GM21381 (cell line): ENCODE measurements at regions not wholly inside any gene's neighbourhood (a gene's known extent, or its start where the extent isn't known, plus 50 kb on each side); places are given as distances from the start of the nearest gene placed in this dataset.

Experiments used
- ATAC-seq: cut with Tn5 transposase; IDR thresholded peaks from one replicate; pipeline ENCODE4 v1.9.1; 2021; ENCODE audit warnings: mild to moderate bottlenecking, moderate library complexity; ENCODE audit not compliant: unreplicated experiment

DNA sequence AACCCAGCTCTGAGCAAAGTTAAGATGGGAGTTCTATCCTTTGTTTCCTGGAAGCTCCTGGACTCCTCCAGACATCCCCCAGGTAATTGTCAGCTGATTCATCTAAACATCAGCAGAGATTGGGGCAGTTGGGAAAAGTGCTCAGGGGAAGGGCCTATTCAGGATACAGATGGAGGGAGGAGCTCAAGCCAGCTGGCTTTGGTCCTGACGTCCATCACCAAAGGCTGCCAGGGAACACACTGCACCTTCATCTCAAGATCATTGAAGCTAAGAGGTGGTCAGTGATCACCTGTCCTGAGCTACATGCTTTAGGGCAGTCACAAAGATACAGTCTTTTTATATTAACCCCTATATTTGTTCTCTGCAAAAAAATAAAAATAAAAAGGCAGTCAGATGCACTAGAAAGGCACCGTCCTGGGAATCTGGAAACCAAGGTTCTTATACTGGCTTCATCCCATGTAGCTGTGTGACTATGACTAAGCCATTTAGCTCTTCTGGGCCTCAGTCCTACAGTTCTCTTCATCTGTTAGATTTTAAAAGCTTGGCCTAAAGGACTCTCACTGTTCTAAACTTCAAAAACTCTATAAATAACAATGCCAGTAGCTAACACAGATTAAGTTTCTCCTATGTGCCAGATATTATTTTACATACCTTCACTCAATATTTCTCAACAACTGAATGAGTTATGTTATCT, 446.5 kb downstream of the BCL11A start:
- ATAC-seq, result no peak

DNA sequence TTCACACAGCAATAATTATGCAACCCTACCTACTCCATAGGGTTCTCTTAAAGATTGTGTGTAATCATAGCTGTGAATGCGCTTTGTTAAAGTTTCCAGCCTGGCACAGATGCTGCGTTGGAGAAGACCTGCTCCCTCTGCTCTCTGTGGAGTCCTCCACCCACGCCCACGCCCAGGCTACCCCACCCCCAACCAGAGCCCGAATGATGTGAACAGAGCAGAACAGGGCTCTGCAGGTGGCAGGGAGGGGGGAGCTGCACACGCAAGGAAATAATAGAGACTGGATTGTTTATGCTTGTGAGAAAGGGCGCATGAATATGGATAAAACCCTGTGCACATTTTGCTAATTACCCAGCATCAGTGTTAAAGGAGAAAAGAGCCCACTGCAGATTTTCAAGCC, 447.5 kb downstream of the BCL11A start:
- ATAC-seq, result no peak

DNA sequence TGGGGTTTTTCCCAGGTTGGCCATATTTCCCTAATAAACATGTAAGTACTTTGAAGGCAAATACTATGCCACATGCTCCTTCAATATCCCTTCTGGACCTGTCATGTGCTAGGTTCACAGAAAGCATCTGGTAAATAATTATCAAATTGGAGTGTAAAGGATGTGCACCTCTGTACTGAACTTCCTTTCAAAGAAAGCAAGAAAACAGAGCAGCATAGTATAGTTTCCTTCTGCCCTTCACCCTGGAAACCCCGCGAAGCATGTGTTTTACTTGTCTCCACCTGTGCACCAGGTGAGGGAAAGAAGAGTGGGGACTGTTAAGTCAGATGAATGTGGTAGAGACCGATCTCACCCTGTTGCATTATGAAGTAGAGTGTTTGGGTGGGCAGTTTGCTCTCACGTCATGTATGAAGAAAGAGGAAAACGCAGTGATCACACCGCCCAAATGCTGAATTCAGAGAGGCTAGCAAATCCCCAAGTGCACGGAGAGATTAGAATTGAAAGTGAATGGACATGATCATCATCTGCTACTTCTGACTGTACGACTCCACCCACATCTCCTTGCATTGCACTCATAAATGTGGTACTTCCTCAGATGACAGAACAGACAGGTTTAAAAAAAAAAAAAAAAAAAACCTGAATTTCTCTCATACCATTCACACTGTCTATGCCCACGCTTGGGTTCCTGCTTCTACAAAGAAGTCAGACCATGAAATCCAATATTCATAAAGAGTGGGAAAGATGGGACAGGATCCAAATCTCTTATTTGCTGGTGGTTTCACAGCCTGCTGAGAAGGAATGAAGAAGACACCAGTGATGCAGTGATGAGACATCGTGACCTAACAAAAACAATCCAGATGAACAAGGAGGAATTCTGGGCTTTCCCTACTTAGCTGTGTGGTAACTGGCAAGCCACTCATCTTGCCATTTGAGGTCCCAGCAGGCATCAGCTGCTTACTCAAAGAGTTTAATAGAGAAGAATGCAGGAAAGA, 448.6 kb downstream of the BCL11A start:
- no peak for ATAC-seq

DNA sequence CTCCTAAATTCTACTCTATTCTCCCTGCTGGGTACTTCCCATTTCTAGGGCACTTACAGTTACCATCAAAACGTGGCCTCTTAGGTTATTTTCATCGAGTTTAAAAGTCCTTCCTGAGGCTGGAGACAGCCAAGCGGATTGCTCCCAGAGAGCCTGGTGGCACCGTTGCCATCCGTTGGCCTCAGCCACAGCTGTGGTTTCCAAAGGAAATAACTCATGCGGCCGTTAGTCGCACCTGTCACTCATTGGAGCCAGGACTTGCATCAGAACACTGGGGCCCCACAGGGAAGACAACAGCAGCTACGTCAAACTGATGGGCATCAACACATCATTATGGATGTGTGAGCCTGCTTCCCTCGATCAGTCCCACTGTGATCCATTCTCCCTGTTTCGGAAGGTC, 453.4 kb downstream of the BCL11A start:
- ATAC-seq, result no peak

DNA sequence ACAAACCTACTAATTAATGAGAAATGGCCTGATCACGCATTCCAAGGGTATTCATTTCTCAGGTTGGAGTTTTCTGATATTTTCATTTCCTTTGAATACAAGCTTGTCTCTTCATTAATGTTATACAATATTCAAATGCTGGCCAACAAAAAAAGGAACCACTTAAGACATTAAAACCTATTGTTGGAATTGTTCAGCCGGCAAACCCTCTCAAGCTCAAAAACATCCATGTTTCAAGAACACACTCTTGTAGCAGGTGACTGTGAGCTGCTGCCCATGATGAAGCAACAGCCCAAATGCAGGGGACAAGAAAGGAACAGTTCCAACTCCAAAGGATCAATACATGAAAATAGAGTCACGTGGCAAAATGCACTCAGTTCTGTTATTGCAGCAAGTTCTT, 454.5 kb downstream of the BCL11A start:
- no peak for ATAC-seq

DNA sequence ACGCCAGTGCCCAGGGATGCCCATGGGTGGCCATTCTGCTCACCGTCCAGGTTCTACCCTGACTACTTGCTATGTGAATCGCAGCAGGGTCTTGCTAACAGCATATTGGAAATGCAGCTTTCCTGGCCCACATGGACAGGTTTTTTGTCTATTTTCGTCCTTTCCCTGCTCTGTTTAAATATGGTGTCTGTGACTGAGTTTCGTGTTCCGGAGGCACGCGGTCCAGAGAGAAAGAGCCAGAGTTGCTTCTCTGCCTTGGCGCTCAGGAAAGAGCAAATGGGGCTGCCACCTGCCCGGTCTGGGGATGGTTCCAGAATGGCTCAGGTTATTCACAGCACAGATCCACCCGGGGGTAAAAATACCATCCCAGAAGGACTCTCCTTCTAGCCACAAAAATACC, 456.2 kb downstream of the BCL11A start:
- ATAC-seq, result no peak

DNA sequence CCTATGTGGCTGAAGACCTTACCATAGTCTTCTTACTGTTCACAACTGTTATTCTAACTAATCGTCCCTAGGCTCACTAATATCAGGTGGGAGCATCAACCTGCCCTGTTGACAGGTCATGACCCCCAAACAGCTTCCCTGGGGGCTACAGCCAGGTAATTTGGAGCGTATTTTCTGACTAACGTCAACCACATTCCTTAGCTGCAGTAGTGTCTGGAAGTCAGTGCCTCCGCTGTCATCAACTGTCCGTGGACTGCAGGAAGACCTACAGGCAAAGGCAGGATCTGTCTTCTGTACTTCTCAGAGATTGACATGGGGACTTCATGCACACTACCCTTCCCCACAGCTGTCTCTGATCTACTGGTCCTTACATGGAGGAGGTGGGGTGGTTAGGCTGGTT, 456.9 kb downstream of the BCL11A start:
- ATAC-seq, result no peak

DNA sequence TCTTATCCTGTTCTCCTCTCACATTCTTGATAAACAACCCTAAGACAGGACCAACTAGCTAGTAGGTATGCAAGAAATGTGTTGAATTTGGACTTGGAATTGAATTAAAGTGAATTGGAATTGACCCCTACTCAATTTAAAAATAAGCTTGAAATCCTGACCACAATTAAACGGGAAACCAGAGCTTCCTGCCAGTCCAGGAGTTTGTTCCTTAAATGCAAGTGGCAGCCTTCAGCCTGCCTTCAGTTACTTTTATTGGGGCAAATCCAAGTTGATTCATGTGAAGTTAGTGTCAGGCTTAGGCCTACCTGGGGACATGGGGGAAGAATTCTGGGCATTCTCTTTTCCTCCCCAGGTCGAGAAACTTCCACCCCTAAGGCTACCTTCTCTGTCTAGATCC, 457.6 kb downstream of the BCL11A start:
- ATAC-seq, result no peak

DNA sequence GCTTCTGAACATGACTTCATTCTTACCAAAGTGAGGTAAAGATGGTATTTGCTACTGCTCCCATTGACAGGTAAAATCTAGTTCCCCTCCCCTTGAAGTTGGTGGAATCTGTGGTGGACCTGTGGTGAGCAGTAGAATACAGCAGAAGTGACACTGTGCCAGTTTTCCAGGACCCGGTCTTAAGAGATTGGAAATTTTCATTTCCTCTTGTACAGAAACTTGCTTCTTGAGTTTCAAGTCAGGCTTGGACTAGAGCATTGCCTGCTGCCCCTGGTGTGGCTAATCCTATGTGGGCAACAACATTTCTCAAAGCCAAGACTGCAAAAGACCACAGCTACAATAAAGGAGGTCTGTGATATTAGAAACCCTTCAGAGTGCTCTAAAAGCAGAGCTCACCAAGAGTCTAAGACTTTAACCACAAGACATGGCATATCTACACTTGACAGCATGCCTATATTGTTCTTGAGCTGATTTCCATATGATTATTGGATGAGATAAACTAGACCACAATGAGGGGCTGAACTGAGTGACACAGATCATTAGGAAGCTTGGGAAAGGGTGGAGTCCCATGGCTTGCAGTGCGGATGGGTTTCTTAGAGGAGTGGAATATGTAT, 458.1 kb downstream of the BCL11A start:
- no peak for ATAC-seq

DNA sequence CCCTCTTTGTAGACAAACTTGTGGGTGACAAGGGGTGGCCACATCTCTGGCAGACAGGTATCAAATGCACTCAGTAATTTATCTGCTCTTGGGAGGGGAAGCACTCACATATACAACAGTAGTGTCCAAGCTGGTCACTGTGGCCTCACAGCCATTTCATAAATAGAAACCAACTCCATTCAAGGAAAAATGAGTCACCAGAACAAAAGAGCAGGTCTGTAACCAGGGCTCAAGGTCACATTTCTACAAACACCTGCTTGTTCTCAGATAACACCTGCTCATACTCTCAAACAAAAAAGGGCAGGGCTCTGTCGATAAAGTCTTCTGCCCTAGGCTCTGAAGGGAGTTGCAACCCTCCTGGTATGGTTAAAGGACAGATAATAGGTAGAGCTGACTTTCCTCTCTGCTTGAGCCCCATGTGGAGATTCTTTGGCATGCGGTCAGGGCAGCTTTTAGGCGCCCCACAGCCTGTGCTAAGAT, 459.0 kb downstream of the BCL11A start:
- ATAC-seq, result no peak

DNA sequence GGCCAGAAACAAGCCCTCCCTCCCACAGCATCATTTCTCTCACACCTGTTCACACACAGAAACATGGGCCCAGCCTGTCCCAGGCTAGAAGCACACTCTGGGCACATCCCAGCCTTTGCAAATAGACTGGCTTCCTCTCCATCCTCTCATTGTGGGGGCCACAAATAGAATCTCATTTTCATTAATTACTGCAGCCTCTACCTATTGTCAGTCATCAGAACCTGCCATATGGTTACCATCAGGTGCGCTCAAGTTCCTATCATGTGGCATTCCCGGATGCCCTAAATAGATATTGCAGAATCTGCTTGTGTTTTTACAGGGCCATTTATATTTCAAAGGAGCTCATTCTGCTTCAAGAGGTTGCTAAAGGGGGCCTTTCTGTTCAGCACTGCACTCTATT, 460.7 kb downstream of the BCL11A start:
- no peak for ATAC-seq

DNA sequence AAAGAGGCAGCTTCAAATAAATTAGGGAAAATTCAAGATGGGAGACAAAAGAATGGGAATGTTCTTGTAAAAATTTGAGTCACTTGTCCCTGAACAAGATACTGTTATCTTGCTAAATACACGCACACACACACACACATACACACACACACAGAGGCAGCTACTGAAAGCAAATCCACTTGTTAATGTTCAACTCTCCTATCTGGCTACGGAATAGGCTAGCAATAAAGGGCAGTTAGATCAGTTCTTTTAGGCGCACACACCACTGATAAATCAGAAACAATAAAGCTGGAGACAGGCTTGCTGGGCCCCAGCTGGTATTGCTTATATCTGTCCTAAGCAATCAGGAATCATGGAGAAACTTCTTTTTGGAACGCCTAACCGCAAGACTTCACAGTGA, 461.6 kb downstream of the BCL11A start:
- no peak for ATAC-seq

DNA sequence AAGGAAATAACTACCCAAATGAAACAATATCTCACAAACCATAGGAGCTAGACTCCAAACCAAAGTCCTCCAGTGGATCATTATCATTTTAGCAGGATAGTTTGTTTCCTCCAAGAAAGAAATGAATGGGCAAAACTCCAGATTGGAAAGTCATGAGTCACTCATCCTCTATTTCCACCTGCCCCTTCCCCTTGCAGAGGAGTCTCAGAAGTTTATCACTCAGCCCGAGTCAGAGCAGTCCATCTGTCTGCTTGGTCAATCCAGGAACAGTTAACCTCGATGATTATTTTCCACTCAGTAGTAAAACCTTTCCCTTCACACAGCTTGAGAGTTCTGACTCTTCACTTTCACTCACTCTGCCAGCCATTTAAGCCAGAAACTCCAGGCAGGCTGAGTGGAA, 462.2 kb downstream of the BCL11A start:
- no peak for ATAC-seq

DNA sequence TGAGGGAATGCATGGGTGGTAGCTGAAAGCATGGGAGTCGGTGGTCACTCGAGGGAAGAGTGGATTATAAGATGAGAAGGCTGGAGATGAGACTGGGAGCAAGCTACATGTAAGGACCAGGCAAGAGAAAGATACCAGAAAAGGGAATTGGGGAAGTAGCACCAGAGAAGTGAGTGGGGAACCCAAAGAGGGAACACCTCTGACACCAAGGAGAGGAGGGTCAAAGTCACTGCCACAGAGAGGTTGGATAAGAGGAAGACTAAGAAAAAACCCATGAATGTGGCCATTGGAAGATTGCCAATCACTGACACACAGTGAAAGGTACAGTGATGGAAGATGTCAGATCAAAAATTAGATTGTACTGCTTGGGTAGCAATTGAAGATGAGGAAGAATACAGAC, 473.9 kb downstream of the BCL11A start:
- ATAC-seq, result no peak

DNA sequence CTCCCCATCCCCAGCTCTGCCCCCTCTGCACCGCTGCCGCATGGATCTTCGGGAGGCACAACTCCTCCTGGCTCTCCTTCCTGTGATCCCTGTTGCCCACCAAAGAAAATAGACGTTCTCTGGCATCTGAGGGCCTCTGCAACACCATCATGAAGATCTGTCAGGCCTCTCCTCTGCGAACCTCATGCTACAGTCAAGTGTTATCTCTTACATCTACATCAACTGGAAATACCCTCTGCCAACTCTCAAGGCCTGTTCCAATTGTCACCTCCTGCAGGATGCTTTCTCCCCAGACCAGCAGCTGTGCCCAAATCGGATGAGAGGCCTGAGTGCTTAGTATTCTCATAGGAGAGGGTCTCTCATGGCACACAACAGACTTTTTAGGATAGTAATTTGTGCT, 478.4 kb downstream of the BCL11A start:
- ATAC-seq, result no peak

DNA sequence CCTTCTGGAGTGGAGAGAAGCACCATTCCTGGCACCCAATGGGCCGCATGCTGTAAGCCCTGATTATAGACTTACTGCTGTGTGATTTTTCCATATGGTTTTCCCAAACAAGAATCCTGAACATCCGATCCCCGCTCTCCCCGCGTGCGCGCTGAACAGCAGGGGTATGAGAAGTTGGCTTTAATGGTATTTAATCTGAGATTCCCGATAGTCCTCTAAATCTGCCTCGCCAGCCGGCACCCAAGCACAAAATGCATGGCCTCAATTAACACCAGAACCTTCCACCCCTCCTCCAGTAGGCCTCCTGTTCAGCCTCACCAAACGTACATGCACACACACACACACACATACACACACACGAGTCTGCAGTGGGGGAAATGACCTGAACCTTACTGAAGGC, 480.3 kb downstream of the BCL11A start:
- ATAC-seq, result no peak

DNA sequence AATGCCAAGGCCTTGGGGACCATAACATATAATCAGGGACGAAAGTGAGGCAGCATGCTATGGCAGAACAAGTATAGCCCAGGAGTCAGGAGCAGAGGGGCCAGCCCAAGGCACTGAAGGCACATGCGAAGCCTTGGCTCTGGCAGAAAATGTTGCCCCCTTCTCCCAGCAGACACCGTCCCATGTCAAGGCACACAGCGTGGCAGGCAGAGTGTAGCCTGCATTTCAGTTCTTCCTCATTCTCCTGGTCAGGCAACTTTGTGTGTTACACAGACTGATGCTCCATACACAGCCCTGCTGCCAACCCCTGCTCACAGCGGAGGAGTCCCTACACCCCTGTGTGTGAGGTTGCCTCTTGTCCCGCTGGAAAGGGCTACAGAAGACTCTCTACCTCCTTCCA, 480.8 kb downstream of the BCL11A start:
- ATAC-seq, result no peak

DNA sequence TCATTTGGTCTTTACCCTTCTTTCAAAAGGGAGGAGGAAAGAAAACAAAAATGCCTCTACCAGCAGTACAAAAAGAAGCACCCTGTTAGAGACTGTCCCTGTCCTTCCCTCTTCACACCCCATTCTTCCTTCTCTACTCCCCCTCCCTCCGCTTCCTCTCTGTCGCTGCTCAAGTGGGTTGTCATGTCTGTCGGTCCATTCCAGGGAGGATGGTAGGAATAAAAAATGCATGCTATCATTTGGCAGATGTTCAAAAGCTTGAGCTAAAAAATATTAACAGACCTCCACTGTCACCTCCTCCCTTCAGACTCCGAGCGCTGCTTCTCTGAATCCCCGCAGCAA, 482.0 kb downstream of the BCL11A start:
- ATAC-seq, result no peak

DNA sequence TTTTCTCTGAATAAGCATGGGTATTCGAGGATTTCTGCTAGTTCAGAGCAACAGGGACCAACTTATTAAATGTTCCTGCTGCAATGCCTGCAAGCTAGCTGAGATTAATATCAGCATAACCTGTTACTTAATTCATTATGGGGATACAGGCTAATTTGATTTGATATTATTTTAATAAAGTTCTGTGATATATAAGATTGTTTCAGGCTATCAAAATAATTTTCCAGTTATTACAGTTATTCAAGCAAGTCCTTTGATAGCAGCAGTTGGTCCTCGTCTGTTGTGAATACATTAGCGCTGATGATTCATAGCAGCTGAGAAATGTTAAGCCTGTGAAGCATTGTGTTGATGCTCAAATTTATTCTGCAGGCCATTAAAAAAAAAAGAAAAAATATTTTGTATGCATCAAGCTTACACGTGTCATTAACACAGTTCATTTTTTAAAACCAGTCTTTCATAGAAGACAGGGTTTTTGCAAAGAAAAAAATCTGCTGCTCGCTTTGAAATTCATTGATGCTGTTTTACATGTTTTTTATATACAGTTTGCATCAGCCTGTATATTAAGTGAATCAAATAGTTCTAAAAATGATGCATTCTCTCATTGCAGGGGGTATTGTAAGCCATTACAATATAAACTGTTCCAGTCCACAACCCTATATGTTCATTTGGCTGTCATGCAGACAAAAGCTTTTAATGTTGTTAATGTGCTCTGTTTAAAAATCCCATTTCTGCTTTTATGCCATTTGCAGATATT, 482.5 kb downstream of the BCL11A start:
- ATAC-seq, result no peak

DNA sequence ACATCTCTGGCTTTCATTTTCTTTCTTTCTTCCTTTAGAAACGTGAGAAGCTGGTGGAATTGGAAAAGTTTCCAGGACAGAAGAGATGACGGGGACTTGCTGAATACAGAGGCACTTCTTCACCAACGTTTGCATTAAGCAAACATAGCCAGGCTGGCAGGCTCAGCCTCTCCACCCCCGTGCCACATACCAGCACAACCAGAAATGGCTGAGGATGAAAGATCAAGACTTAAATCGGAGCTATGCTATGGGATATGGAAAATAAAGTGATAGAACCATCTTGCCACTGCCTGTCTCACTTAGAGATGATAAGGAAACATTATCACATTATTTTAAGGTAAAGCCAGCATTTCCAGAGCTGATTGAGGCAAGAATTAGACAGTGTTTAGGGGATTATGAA, 483.3 kb downstream of the BCL11A start:
- ATAC-seq, result no peak

DNA sequence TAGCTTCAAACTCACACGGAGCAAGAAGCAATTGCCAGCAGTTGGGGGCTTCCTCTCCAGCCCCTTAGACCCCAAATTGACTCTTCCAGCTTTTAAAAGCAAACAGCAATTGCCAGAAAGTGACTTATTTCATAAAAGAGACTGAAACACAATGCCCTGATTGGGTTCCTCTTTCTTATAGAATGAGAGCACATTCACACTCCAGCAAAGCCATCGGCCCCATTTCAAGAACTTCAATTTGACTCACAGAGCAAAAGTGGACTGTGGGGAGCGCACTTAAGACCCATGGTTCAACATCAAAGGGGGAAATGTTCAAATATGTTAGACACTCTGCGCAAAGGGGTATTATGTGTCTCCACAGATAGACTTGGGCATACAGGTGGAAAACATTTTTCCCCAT, 484.7 kb downstream of the BCL11A start:
- ATAC-seq, result no peak
